ENCODE measurements at regions not wholly inside any gene's neighbourhood (a gene's known extent, or its start where the extent isn't known, plus 50 kb on each side); places are given as distances from the start of the nearest gene placed in this dataset.

- Mint-ChIP-seq H3K36me3 (ENCODE audit: insufficient read depth) (no peaks in the 10 kb centered on the region), H3K4me3 (no peak overlapping the region), H3K9me3 (no peaks in the 10 kb centered on the region), H3K4me1 (ENCODE audit: low read depth) (no peaks in the 10 kb centered on the region), H3K27me3 (ENCODE audit: low read depth) (peaks cover 19% of the 10 kb centered on the region)
- DNase-seq = no peak
- ATAC-seq = no peak
These were observed 485.6 kb upstream of the SULF2 start for GRCh38 chr20:48270885-48271284.

GRCh38 chr20:48267860-48268633 is 482.8 kb upstream of the SULF2 start:
- Mint-ChIP-seq H3K4me3 (no peak overlapping the region), H3K4me1 (ENCODE audit: low read depth) (no peaks in the 10 kb centered on the region), H3K36me3 (ENCODE audit: insufficient read depth) (no peaks in the 10 kb centered on the region), H3K9me3 (no peaks in the 10 kb centered on the region), H3K27me3 (ENCODE audit: low read depth) (peaks cover 17% of the 10 kb centered on the region)
- ATAC-seq = no peak
- no peak for DNase-seq

- Mint-ChIP-seq H3K36me3 (ENCODE audit: insufficient read depth) (no peaks in the 10 kb centered on the region), H3K27me3 (ENCODE audit: low read depth) (peaks cover 15% of the 10 kb centered on the region), H3K4me1 (ENCODE audit: low read depth) (no peaks in the 10 kb centered on the region), H3K9me3 (no peaks in the 10 kb centered on the region), H3K4me3 (no peak overlapping the region)
- DNase-seq = no peak
- no peak for ATAC-seq
These were observed 481.3 kb upstream of the SULF2 start for GRCh38 chr20:48266571-48266970.

- H3K4me3 Mint-ChIP-seq = no peak overlapping the region
- H3K4me1 Mint-ChIP-seq (ENCODE audit: low read depth) = no peaks in the 10 kb centered on the region
- peaks cover 17% of the 10 kb centered on the region for H3K27me3 Mint-ChIP-seq (ENCODE audit: low read depth)
These were observed 480.5 kb upstream of the SULF2 start for GRCh38 chr20:48265791-48266190.

GRCh38 chr20:48262955-48263354 is 477.7 kb upstream of the SULF2 start:
- Mint-ChIP-seq H3K4me1 (ENCODE audit: low read depth) (no peaks in the 10 kb centered on the region), H3K4me3 (no peak overlapping the region), H3K27me3 (ENCODE audit: low read depth) (peaks cover 8% of the 10 kb centered on the region), H3K36me3 (ENCODE audit: insufficient read depth) (no peaks in the 10 kb centered on the region), H3K9me3 (no peaks in the 10 kb centered on the region)
- no peak for DNase-seq
- no peak for ATAC-seq

More at GRCh38 chr20:48265791-48266190, 480.5 kb upstream of the SULF2 start:
- DNase-seq (no peak), ATAC-seq (no peak)
- no peaks in the 10 kb centered on the region for H3K36me3 Mint-ChIP-seq (ENCODE audit: insufficient read depth)
- no peaks in the 10 kb centered on the region for H3K9me3 Mint-ChIP-seq

GRCh38 chr20:48262466-48262865 is 477.2 kb upstream of the SULF2 start:
- no peak overlapping the region for H3K4me3 Mint-ChIP-seq
- H3K36me3 Mint-ChIP-seq (ENCODE audit: insufficient read depth) = no peaks in the 10 kb centered on the region
- H3K27me3 Mint-ChIP-seq (ENCODE audit: low read depth) = peaks cover 8% of the 10 kb centered on the region
- ATAC-seq (no peak), DNase-seq (no peak)
- H3K4me1 Mint-ChIP-seq (ENCODE audit: low read depth) = no peaks in the 10 kb centered on the region
- H3K9me3 Mint-ChIP-seq = no peaks in the 10 kb centered on the region

- no peak for DNase-seq
- H3K4me1 Mint-ChIP-seq (ENCODE audit: low read depth) = no peaks in the 10 kb centered on the region
- ATAC-seq = no peak
- H3K9me3 Mint-ChIP-seq = no peaks in the 10 kb centered on the region
- H3K36me3 Mint-ChIP-seq (ENCODE audit: insufficient read depth) = no peaks in the 10 kb centered on the region
- no peak overlapping the region for H3K4me3 Mint-ChIP-seq
- peaks cover 8% of the 10 kb centered on the region for H3K27me3 Mint-ChIP-seq (ENCODE audit: low read depth)
These were observed 476.2 kb upstream of the SULF2 start for GRCh38 chr20:48261398-48261910.

GRCh38 chr20:48260129-48260756 is 475.0 kb upstream of the SULF2 start:
- ATAC-seq (no peak), DNase-seq (no peak)
- Mint-ChIP-seq H3K4me1 (ENCODE audit: low read depth) (no peaks in the 10 kb centered on the region), H3K4me3 (no peak overlapping the region), H3K27me3 (ENCODE audit: low read depth) (peaks cover 8% of the 10 kb centered on the region), H3K9me3 (no peaks in the 10 kb centered on the region), H3K36me3 (ENCODE audit: insufficient read depth) (no peaks in the 10 kb centered on the region)

GRCh38 chr20:48259456-48259855 is 474.2 kb upstream of the SULF2 start:
- Mint-ChIP-seq H3K9me3 (no peaks in the 10 kb centered on the region), H3K36me3 (ENCODE audit: insufficient read depth) (no peaks in the 10 kb centered on the region), H3K27me3 (ENCODE audit: low read depth) (peaks cover 8% of the 10 kb centered on the region), H3K4me3 (no peak overlapping the region), H3K4me1 (ENCODE audit: low read depth) (no peaks in the 10 kb centered on the region)
- ATAC-seq (no peak), DNase-seq (no peak)

GRCh38 chr20:48257833-48258232 is 472.6 kb upstream of the SULF2 start:
- H3K4me3 Mint-ChIP-seq = no peak overlapping the region
- no peak for ATAC-seq
- H3K27me3 Mint-ChIP-seq (ENCODE audit: low read depth) = peaks cover 5% of the 10 kb centered on the region
- no peaks in the 10 kb centered on the region for H3K36me3 Mint-ChIP-seq (ENCODE audit: insufficient read depth)
- no peak for DNase-seq
- H3K9me3 Mint-ChIP-seq = no peaks in the 10 kb centered on the region
- H3K4me1 Mint-ChIP-seq (ENCODE audit: low read depth) = no peaks in the 10 kb centered on the region

- no peaks in the 10 kb centered on the region for H3K36me3 Mint-ChIP-seq (ENCODE audit: insufficient read depth)
- no peak for ATAC-seq
- H3K9me3 Mint-ChIP-seq = no peaks in the 10 kb centered on the region
- H3K27me3 Mint-ChIP-seq (ENCODE audit: low read depth) = peaks cover 17% of the 10 kb centered on the region
- no peak overlapping the region for H3K4me3 Mint-ChIP-seq
- no peaks in the 10 kb centered on the region for H3K4me1 Mint-ChIP-seq (ENCODE audit: low read depth)
- no peak for DNase-seq
These were observed 462.7 kb upstream of the SULF2 start for GRCh38 chr20:48247961-48248360.

GRCh38 chr20:48246061-48246790 is 460.9 kb upstream of the SULF2 start:
- Mint-ChIP-seq H3K27me3 (ENCODE audit: low read depth) (peaks cover 12% of the 10 kb centered on the region), H3K4me3 (no peak overlapping the region), H3K36me3 (ENCODE audit: insufficient read depth) (no peaks in the 10 kb centered on the region), H3K4me1 (ENCODE audit: low read depth) (no peaks in the 10 kb centered on the region), H3K9me3 (no peaks in the 10 kb centered on the region)
- DNase-seq (no peak), ATAC-seq (no peak)

- no peak for DNase-seq
- no peaks in the 10 kb centered on the region for H3K9me3 Mint-ChIP-seq
These were observed 457.3 kb upstream of the SULF2 start for GRCh38 chr20:48242623-48243022.

GRCh38 chr20:48241482-48241881 is 456.2 kb upstream of the SULF2 start:
- H3K9me3 Mint-ChIP-seq = no peaks in the 10 kb centered on the region
- no peaks in the 10 kb centered on the region for H3K4me1 Mint-ChIP-seq (ENCODE audit: low read depth)
- ATAC-seq (no peak), DNase-seq (no peak)
- H3K27me3 Mint-ChIP-seq (ENCODE audit: low read depth) = peaks cover 7% of the 10 kb centered on the region
- no peaks in the 10 kb centered on the region for H3K36me3 Mint-ChIP-seq (ENCODE audit: insufficient read depth)
- H3K4me3 Mint-ChIP-seq = no peak overlapping the region

More at GRCh38 chr20:48242623-48243022, 457.3 kb upstream of the SULF2 start:
- H3K4me1 Mint-ChIP-seq (ENCODE audit: low read depth) = no peaks in the 10 kb centered on the region
- no peak for ATAC-seq
- no peaks in the 10 kb centered on the region for H3K36me3 Mint-ChIP-seq (ENCODE audit: insufficient read depth)
- H3K4me3 Mint-ChIP-seq = no peak overlapping the region
- peaks cover 7% of the 10 kb centered on the region for H3K27me3 Mint-ChIP-seq (ENCODE audit: low read depth)
